Activated naive CD4-positive, alpha-beta T cell (primary cell): ENCODE measurements at regions not wholly inside any gene's neighbourhood (a gene's known extent, or its start where the extent isn't known, plus 50 kb on each side); places are given as distances from the start of the nearest gene placed in this dataset.

Experiments
- DNase-seq, 4 experiments: peaks; one replicate each; lab custom pipeline; 2025; lab: John Stamatoyannopoulos, UW

DNA sequence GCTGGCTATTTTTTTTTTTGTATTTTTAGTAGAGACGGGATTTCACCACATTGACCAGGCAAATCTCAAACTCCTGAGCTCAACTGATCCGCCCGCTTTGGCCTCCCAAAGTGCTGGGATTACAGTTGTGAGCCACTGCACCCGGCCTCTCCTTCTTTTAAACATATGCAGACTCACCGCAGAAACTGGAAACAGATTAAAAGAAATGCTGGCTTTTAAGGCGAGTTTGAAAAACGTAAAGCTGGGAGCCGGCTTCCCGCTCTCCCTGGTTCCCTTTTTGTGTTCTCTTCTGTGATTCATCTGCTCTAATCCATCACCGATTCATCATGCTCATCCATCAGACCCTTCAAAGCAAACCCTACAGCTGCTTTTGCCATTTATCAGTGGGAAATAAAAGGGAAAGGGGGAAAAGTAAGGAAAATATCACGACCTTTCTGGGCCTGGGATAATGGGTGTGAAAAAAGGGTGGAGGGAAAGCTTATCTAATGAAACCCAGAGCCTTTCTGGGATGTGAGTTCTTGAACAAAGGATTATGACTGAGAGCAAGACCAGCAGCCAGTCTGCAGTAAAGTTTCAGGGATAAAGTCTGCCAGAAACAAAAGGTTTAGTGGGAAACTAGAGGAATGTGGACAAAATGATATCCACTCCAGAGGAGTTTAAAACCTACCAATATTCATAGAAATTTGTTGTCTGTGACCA is 92.3 kb upstream of the LRIG1 start:
- no peak for DNase-seq

DNA sequence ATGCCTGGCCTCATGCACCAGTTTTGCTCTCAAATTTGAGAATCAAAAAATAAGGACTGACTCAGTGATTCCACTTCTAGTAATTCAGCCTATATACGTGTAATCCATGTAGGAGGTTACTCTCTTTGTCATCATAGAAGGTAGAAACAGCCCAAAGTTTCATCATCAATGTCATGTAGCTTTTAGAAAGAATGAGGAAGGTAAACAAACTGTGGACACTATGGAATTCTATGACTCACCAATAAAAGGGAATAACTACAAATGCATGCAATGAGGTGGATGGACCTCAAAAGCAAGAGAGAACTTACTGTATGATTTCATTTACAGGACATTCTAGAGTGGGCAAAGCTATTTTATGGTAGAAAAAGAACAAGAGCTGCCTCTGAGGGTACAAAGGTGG is 93.2 kb upstream of the LRIG1 start:
- no peak for DNase-seq

DNA sequence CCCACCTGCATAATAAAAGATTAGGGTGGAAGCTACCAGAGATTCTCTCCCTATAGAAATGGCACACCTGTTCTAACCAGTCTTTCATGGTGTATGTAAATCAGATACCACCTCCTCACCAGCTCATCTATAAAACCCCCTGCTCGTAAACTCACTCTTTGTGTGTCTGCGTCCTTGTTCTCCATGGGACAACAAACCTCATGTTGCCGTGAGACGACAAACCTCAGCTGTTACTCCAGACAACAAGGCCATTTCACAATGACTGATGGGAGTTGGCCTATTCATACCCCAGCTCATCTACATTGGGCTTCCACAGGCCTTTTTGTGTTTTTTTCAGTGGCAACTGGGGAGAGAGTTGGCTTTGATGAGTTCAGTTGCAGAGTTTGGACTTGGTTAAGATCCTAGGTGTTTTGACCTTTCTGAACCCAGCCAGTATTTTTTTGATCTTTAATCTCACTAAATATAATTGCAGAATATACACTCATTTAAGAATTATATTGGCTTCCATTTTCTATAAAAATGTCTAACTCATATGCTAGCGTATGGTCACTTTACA is 96.6 kb upstream of the LRIG1 start:
- no peak for DNase-seq

GRCh38 chr3:66598168-66598567 is 97.3 kb upstream of the LRIG1 start:
- DNase-seq, result no peak

DNA sequence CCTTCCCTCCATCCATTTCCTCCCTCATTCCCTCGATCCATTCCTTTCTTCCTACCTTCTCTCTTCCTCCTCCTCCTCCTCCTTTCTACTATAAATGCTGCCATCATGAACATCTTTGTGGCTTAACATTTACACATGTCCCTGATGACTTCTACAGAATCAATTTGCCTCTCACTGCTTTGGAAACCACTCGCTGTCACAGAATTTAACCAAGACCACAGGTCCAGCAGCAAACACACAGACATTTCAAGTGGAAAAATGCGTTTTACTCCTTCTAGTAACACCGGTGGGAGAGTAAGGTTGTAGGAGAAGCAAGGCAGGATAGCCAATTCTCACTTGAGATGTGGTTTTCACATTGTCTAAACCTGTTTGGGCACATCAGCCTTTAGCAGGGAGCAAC is 101.4 kb upstream of the LRIG1 start:
- DNase-seq, result no peak

DNA sequence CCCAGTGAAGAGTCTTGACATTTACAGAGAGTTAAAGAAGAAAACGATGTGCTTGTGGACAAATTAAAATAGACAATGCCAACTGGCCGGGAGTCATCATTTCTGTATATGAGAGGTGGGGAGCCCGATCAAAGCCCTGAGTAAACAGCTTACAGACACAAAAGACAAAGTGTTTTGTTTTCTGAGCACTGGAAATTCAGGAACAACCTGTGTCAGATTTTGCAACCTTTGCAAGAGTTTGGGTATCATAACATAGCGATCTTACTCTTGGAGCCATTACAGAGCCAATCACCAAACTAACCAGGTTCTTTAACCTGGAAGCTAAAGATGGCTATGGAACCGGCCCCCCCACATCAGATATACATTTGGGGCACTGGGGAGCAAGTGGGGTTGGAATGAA is 101.9 kb upstream of the LRIG1 start:
- no peak for DNase-seq

DNA sequence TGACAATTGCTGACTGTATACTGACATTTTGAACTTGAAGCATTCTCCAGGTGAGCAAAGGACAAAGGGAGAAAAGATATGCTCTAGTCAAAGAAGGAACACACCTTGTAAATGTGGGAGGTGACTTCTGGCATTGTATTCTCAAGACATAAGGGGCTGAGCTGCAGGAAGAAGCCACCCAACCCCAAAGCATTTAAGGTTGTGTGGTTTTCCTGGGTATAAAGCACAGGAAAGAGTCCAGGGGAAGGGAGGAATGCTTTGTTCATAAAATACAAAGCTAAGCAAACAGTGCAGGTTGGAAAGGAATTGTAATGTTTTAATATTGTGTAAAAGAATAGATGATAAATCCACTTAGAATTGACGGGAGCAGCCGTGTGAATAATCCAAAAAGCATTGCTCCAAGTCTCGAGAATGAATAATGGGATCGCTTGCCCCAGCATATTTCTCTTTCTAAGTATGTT is 102.4 kb upstream of the LRIG1 start:
- no peak for DNase-seq

DNA sequence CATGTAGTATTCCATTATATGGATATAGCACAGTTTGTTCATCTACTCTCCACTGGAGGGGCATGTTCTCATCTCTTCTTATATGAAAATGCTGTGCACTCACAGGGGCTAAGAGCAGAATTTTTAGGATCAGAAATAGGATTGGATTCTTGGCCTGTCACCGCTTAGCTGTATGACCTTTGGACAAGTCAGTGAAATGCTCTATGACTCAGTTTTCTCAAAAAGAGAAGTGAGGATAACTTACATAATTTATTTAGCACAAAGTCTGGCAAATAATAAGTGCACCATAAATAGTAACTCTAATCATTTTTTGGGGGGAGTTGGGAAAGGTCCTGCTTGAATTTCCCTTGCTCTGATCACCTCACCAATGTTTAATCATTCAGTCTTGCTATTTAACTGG is 103.7 kb upstream of the LRIG1 start:
- DNase-seq, result no peak

DNA sequence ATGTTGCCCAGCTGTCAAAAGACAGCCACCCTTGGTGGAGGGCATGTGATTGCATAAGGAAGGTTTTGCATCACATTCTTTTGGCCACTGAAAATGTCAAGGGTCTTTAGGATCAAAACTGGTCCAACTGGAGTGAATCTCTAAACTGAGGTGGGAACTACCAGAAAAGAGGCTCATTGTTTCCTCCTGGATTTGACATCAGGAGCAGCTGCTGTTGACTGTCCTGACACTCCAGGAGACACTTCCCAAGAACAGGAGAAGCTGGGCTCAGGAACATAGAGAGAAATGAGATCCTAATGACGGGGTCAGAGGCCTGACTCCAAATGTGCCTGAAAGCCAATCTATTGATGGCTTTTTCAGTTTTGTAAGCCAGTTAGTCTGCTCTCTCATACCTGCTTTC is 105.3 kb upstream of the LRIG1 start:
- DNase-seq, result no peak

GRCh38 chr3:66606868-66607267 is 106.0 kb upstream of the LRIG1 start:
- no peak for DNase-seq

- no peak for DNase-seq
These were observed 109.1 kb upstream of the LRIG1 start for GRCh38 chr3:66609660-66610561.

DNA sequence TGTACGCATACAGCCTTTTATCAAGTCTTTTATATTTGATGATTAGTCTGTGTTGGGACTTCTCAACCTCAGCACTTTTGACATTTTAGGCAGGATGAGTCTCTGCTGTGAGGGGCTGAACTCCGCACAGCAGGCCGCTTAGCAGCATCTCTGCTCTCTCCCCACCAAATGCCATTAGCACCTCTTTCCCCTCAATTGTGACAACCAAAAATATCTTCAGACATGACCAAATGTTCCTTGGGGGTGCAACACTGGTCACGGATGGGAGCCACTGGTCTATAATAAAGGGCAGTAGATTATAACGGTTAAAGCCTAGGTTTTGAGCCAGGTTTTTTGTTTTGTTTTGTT is 109.7 kb upstream of the LRIG1 start:
- no peak for DNase-seq

DNA sequence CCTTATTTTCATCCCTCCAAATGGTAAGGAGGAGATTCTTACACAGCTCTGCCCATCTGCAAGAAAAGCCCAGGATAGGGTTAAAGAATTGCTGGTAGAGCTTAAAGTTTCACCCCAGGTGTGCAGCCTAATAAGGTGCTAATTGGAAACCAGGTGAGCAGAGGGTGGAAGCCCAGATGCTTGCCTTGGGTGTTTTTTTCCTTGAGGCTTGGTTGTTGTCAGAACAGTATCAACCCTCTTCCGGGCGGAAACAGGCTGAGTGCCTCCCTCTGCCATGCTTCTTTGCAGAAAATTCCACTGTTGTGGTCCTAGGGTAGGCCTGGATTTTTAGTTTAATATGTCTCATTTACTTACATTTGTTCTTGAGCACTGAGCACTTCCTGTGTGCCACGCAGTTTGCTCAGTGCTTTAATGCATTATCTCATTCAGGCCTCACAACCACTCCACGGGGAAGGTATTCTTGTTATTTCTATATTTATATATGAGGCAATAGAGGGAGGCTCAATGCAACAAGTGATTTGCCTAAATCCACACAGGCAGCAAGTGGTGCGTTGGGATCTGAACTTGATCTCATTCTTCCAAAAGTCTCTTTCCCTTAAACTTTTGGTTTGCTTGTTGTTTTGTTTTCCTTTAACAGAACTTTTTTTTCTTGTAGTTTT is 115.0 kb upstream of the LRIG1 start:
- no peak for DNase-seq

DNA sequence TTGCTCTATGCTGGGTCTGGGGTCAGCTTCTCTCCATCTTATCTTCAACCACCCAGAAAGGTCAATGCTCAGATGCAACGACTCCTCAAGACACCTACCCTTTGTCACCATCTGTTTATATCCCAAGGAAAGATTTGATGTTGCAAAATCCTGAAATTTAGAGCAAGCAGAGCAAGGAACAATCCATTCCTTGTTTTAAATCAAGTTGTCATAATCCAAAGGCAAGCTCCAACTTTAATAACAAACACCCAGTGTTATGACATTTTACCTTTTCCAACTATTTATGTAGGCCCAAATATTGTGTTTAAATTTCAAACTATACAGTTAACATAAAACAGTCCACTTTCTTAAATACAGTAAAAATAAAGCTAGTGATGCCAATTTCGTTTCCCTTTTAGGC is 116.5 kb upstream of the LRIG1 start:
- no peak for DNase-seq

- no peak for DNase-seq
These were observed 117.2 kb upstream of the LRIG1 start for GRCh38 chr3:66618066-66618465.

GRCh38 chr3:66620296-66620695 is 119.5 kb upstream of the LRIG1 start:
- no peak for DNase-seq

DNA sequence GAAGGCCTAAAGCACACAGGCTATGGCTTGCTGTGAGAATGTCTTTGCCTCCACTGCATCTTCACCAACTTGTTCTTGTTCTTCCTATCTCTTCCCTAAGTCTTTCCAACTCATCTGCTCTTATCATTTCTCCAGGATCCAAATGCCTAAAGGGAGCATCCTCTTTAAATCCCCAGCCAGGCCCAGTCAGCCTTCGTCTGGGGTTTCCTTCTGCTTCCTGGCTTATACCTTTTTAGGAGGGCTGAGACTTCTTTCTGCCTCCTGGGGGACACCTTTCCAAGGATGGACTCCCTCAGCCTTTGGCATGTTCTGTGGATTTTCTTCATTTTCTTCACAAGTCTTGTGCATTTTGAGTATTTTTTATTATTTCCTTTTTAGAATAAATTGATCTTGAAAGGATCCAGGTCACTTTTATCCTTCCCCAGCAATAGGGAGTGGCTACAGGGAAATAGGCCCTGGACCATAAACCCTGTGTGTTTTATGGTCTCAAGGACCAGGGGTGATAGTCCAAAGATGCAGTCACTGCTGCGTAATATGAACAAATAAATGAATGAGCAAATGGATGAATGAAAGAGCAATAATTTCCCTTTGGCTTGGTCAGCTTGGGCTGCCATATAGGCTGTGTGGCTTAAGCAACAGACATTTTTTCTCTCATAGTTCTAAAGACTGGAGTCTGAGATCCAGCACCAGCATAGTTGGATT is 122.1 kb upstream of the LRIG1 start:
- DNase-seq, result no peak

GRCh38 chr3:66625505-66626216 is 124.8 kb upstream of the LRIG1 start:
- no peak for DNase-seq

DNA sequence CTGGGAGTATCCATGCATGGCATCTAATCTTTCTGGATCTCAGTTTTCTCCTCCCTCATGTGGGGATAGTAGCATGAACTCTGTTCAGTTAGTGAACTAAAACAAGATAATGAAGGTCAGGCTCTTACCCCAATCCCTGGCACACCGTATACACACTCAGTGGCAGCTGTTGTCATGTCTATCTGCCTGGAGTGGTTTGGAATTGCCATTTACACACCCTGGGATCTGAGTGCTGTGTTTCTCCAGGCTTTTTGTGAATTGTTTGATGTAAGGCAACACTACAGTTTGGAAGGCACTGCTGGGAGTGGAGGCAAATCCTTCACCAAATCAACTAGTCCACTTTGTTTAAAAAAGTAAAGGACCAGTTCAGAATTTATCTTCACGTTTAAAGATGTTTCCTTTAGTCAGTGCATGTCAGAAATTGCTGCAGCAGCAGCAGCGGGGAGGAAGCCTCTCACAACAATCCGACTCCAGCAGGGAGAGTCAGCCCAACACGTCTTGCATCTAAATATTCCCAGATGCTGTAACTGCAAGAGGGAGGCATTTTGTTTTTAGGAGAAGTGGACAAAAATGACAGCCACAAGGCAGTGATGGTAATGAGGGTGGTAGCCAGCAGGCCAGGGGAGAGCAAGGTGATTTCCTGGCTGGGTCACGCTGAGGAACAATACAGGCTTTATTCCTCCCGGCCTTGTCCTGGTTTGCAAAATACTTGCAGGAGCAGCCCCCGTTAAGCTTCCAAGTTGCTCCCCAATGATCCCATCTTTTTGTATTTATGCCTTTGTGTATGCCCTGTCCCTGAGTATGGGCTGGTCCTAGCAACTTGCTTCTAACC is 128.5 kb upstream of the LRIG1 start:
- no peak for DNase-seq

- DNase-seq, result no peak
These were observed 129.2 kb upstream of the LRIG1 start for GRCh38 chr3:66629982-66630368.
